Tibial nerve (tissue), 4 donors: ENCODE measurements at regions not wholly inside any gene's neighbourhood (a gene's known extent, or its start where the extent isn't known, plus 50 kb on each side); places are given as distances from the start of the nearest gene placed in this dataset.

Experiments used
- DNase-seq, 2 donors: peaks; one replicate each; pipeline ENCODE4 v3.0.0-alpha.2; 2019; ENCODE audit warnings: low spot score in 2 of 2
- H3K27ac ChIP-seq, 4 donors: fragments of 200-600 bp; sonication (generic) in 3 of 4; one replicate each; pipeline ENCODE4 v1.5.1; 2017 to 2019; ENCODE audit warnings: mild to moderate bottlenecking in 1 of 4
- H3K27me3 ChIP-seq, 2 donors: fragments of 200-600 bp; sonication (generic) in 1 of 2; one replicate each; pipeline versions ENCODE4 v1.5.1 to v1.6.0; 2017 to 2019
- H3K36me3 ChIP-seq, 3 donors: fragments of 200-600 bp; sonication (generic); one replicate each; pipeline ENCODE4 v1.5.1; 2018 to 2019
- H3K4me1 ChIP-seq, 4 donors: fragments of 200-600 bp; sonication (generic) in 3 of 4; one replicate each; pipeline ENCODE4 v1.5.1; 2017 to 2019
- H3K4me3 ChIP-seq, 4 donors: fragments of 200-600 bp; sonication (generic) in 3 of 4; one replicate each; pipeline ENCODE4 v1.5.1; 2017 to 2019; ENCODE audit warnings: mild to moderate bottlenecking in 1 of 4, moderate library complexity in 1 of 4
- H3K9me3 ChIP-seq, 4 donors: fragments of 200-600 bp; sonication (generic) in 3 of 4; one replicate each; pipeline ENCODE4 v1.5.1; 2017 to 2019
- EP300 ChIP-seq, 2 donors: sonication (generic); formaldehyde crosslinking; IDR thresholded peaks; one replicate each; pipeline ENCODE4 v1.6.1; 2017; ENCODE audit warnings: antibody characterized with exemption in 2 of 2, mild to moderate bottlenecking in 1 of 2
- POLR2A ChIP-seq, 2 donors: fragments of 450-650 bp; IDR thresholded peaks; one replicate each; pipeline ENCODE4 v1.6.1; 2017; ENCODE audit warnings: antibody characterized with exemption in 2 of 2, mild to moderate bottlenecking in 2 of 2, moderate library complexity in 2 of 2
- WGBS, 2 donors: methylation state at CpG; one replicate each; pipeline ENCODE4 v1.1.5; 2018; 5-methylcytosine and 5-hydroxymethylcytosine counted together
- TF ChIP-seq, protein P1 (sequence below), 5 experiments: fragments of 200-600 bp in 3 of 5; fragments of 450-650 bp in 2 of 5; sonication (generic) in 3 of 5; IDR thresholded peaks; one replicate each; pipeline ENCODE4 v1.5.1; 2016 to 2019; ENCODE audit warnings: antibody characterized with exemption in 5 of 5, mild to moderate bottlenecking in 3 of 5, moderate library complexity in 2 of 5

- H3K9me3 ChIP-seq, result no peaks in the 10 kb centered on the region
- TF ChIP-seq POLR2A (IDR thresholded peaks at IDR 0.05), result no peak
- TF ChIP-seq, protein P1, sequence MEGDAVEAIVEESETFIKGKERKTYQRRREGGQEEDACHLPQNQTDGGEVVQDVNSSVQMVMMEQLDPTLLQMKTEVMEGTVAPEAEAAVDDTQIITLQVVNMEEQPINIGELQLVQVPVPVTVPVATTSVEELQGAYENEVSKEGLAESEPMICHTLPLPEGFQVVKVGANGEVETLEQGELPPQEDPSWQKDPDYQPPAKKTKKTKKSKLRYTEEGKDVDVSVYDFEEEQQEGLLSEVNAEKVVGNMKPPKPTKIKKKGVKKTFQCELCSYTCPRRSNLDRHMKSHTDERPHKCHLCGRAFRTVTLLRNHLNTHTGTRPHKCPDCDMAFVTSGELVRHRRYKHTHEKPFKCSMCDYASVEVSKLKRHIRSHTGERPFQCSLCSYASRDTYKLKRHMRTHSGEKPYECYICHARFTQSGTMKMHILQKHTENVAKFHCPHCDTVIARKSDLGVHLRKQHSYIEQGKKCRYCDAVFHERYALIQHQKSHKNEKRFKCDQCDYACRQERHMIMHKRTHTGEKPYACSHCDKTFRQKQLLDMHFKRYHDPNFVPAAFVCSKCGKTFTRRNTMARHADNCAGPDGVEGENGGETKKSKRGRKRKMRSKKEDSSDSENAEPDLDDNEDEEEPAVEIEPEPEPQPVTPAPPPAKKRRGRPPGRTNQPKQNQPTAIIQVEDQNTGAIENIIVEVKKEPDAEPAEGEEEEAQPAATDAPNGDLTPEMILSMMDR (IDR thresholded peaks at IDR 0.05), result no peak
- no peak for TF ChIP-seq EP300 (IDR thresholded peaks at IDR 0.05)
- H3K4me3 ChIP-seq, result no peak overlapping the region
- WGBS, 2 donors, result 94 to 98% methylated on average over 3 of the region's 3 CpGs
- H3K36me3 ChIP-seq, result no peaks in the 10 kb centered on the region
- no peak overlapping the region for H3K27ac ChIP-seq
- DNase-seq, result no peak
- H3K27me3 ChIP-seq, result no peaks in the 10 kb centered on the region
- H3K4me1 ChIP-seq, result no peaks in the 10 kb centered on the region
These were observed 110.2 kb upstream of the TSHZ3 start for GRCh38 chr19:31459430-31459829.

- WGBS, 2 donors, result 84 to 96% methylated on average over 3 of the region's 3 CpGs
- Histone ChIP-seq H3K4me1 (no peaks in the 10 kb centered on the region), H3K27me3 (no peaks in the 10 kb centered on the region), H3K4me3 (no peak overlapping the region), H3K27ac (no peak overlapping the region), H3K9me3 (no peaks in the 10 kb centered on the region), H3K36me3 (no peaks in the 10 kb centered on the region)
- DNase-seq, result no peak
- TF ChIP-seq POLR2A (IDR thresholded peaks at IDR 0.05) (no peak), EP300 (IDR thresholded peaks at IDR 0.05) (no peak)
- TF ChIP-seq, protein P1 (IDR thresholded peaks at IDR 0.05), result no peak
These were observed 112.7 kb upstream of the TSHZ3 start for GRCh38 chr19:31461814-31462539.

- TF ChIP-seq EP300 (IDR thresholded peaks at IDR 0.05), result no peak
- TF ChIP-seq POLR2A (IDR thresholded peaks at IDR 0.05), result no peak
- TF ChIP-seq, protein P1 (IDR thresholded peaks at IDR 0.05), result no peak
- H3K36me3 ChIP-seq, result no peaks in the 10 kb centered on the region
- no peaks in the 10 kb centered on the region for H3K27me3 ChIP-seq
- no peak for DNase-seq
- no peak overlapping the region for H3K27ac ChIP-seq
- 83 to 85% methylated on average over 10 of the region's 10 CpGs for WGBS, 2 donors
- H3K9me3 ChIP-seq, result no peaks in the 10 kb centered on the region
- H3K4me1 ChIP-seq, result no peaks in the 10 kb centered on the region
- H3K4me3 ChIP-seq, result no peak overlapping the region
These were observed 121.1 kb upstream of the TSHZ3 start for GRCh38 chr19:31470229-31470939.

- 85 to 87% methylated on average over 5 of the region's 5 CpGs for WGBS, 2 donors
- H3K27me3 ChIP-seq, result no peaks in the 10 kb centered on the region
- TF ChIP-seq, protein P1 (IDR thresholded peaks at IDR 0.05), result no peak
- TF ChIP-seq POLR2A (IDR thresholded peaks at IDR 0.05), result no peak
- TF ChIP-seq EP300 (IDR thresholded peaks at IDR 0.05), result no peak
- no peak for DNase-seq
- H3K27ac ChIP-seq, result no peak overlapping the region
- no peak overlapping the region for H3K4me3 ChIP-seq
- H3K4me1 ChIP-seq, result no peaks in the 10 kb centered on the region
- H3K36me3 ChIP-seq, result no peaks in the 10 kb centered on the region
- no peaks in the 10 kb centered on the region for H3K9me3 ChIP-seq
These were observed 121.7 kb upstream of the TSHZ3 start for GRCh38 chr19:31470952-31471351.

DNA sequence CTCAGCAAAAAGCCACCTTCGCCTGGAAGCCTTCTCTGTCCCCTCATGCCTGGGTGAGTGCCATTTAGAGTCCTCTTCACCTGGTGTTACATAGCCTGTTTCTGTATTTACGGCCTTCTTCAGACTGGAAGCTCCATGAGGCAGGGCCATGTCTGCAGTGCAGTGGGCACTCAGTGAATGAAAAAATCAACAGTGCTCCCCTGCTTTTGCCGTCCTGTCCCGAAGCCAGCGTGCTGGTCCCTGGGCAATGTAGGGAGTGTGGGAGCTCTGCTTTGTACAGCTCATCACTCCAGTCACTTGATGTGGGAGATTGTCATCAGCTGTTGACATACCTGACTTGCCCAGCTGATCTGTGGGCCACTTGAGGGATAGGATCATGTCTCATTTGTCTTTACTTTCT, 129.0 kb upstream of the TSHZ3 start:
- WGBS, 2 donors, result 91 to 93% methylated on average over 5 of the region's 5 CpGs
- Histone ChIP-seq H3K4me3 (no peak overlapping the region), H3K27me3 (no peaks in the 10 kb centered on the region), H3K9me3 (peaks cover 0 to 3% (median 0%) of the 10 kb centered on the region in 4 donors), H3K4me1 (no peaks in the 10 kb centered on the region), H3K36me3 (no peaks in the 10 kb centered on the region), H3K27ac (no peak overlapping the region)
- no peak for DNase-seq
- no peak for TF ChIP-seq POLR2A (IDR thresholded peaks at IDR 0.05)
- TF ChIP-seq EP300 (IDR thresholded peaks at IDR 0.05), result no peak
- TF ChIP-seq, protein P1 (IDR thresholded peaks at IDR 0.05), result no peak
